ENCODE measurements at regions not wholly inside any gene's neighbourhood (a gene's known extent, or its start where the extent isn't known, plus 50 kb on each side); places are given as distances from the start of the nearest gene placed in this dataset.

DNA sequence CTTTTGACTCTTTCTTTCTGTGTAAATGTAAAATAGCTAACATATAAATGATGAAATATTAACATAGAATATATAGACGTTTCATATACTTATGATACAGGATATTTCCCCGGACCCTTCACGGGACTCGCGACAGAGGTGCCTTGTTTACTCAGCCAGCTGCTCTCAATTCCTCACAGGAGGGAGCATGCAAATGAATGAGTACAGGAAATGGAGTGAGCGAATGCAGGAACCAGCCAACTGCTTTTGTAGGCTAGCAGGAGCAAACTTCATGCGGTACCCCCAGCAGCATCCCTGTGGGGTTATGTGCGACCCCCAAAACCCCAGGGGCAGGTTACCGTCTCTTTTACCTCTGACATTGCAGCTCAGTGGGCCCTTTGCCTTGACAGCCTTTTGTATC, 110.3 kb upstream of the PDHA2 start:
- H3K4me3 ChIP-seq (ENCODE audit: low read length) = peak overlapping the region; percentile 34; the same call in 1 of the 2 replicates
- no peaks in the 10 kb centered on the region for H3K27me3 ChIP-seq (ENCODE audit: insufficient read depth, low read length)
- H3K4me1 ChIP-seq (ENCODE audit: insufficient read depth, low read length) = peaks cover 9% of the 10 kb centered on the region
- H3K9ac ChIP-seq (ENCODE audit: low read depth, low read length) = peak overlapping the region; percentile 46; the same call in 1 of the 2 replicates
- no peaks in the 10 kb centered on the region for H3K36me3 ChIP-seq (ENCODE audit: insufficient read depth, low read depth, low read length)
- peak overlapping the region; percentile 39 for H3K27ac ChIP-seq (ENCODE audit: low read length)
- H3K9me3 ChIP-seq (ENCODE audit: insufficient read depth, low read depth, low read length) = no peaks in the 10 kb centered on the region

DNA sequence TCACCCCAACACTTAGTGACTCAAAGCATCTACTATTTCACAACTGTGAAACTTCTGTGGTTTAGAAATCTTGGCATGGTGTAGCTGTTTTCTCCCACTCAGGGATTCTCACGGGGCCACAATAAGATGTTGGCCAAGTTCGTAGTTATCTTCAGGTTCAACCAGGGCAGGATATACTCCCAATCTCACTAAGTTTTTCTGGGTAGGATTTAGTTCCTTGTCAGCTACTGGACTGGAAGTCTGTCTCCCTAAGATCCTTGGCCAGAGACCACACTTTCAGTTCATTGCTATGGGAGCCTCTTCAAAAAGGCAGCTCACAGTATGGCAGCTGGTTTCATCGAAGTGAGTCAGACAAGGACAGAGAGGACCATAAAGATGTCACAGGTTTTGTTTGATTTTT, 111.7 kb upstream of the PDHA2 start:
- Histone ChIP-seq H3K9me3 (ENCODE audit: insufficient read depth, low read depth, low read length) (no peaks in the 10 kb centered on the region), H3K4me1 (ENCODE audit: insufficient read depth, low read length) (peaks cover 9% of the 10 kb centered on the region), H3K4me3 (ENCODE audit: low read length) (no peak overlapping the region), H3K9ac (ENCODE audit: low read depth, low read length) (no peak overlapping the region), H3K27me3 (ENCODE audit: insufficient read depth, low read length) (no peaks in the 10 kb centered on the region), H3K27ac (ENCODE audit: low read length) (no peak overlapping the region), H3K36me3 (ENCODE audit: insufficient read depth, low read depth, low read length) (no peaks in the 10 kb centered on the region)

DNA sequence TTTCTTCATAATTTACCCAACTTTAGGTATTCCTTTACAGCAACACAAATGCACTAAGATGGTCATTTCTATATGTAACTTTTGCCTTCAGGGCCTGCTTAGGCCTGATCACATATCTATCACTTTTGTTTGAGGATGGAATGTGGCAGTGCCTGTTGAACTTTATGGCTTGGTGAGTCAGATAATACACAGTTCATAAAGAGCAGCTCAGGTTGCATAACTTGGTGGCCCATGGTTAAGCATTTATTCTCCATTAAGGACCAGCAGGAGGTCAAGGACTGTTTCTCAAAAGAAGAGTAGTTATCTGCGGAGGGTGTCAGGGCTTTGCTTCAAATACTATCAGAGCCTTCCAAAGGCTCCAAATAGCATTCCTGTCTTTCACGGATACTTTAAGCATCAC, 124.1 kb upstream of the PDHA2 start:
- no peak overlapping the region for H3K4me3 ChIP-seq (ENCODE audit: low read length)
- no peaks in the 10 kb centered on the region for H3K9me3 ChIP-seq (ENCODE audit: insufficient read depth, low read depth, low read length)
- no peak overlapping the region for H3K9ac ChIP-seq (ENCODE audit: low read depth, low read length)
- H3K4me1 ChIP-seq (ENCODE audit: insufficient read depth, low read length) = no peaks in the 10 kb centered on the region
- no peak overlapping the region for H3K27ac ChIP-seq (ENCODE audit: low read length)
- H3K36me3 ChIP-seq (ENCODE audit: insufficient read depth, low read depth, low read length) = no peaks in the 10 kb centered on the region
- no peaks in the 10 kb centered on the region for H3K27me3 ChIP-seq (ENCODE audit: insufficient read depth, low read length)

DNA sequence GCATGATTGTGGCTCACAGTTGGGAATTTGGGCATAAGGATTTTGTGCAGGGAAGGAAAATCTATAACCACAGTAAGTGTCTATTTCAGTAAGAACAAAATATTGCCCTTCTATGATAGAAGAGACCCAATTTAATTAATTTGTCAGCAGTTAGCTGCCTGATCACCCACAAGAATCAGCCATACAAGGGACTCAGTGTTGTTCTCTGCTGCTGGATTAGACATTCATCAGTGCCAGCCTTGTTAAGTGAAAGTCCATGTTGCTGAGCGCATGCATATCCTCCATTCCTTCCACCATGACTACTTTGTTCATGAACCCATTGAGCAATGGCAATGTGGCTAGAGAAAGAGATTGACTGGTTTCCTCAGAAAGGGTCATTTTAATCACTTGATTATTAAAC, 125.3 kb upstream of the PDHA2 start:
- H3K4me1 ChIP-seq (ENCODE audit: insufficient read depth, low read length) = no peaks in the 10 kb centered on the region
- H3K9me3 ChIP-seq (ENCODE audit: insufficient read depth, low read depth, low read length) = no peaks in the 10 kb centered on the region
- no peaks in the 10 kb centered on the region for H3K27me3 ChIP-seq (ENCODE audit: insufficient read depth, low read length)
- H3K4me3 ChIP-seq (ENCODE audit: low read length) = no peak overlapping the region
- H3K9ac ChIP-seq (ENCODE audit: low read depth, low read length) = no peak overlapping the region
- H3K36me3 ChIP-seq (ENCODE audit: insufficient read depth, low read depth, low read length) = no peaks in the 10 kb centered on the region
- no peak overlapping the region for H3K27ac ChIP-seq (ENCODE audit: low read length)

DNA sequence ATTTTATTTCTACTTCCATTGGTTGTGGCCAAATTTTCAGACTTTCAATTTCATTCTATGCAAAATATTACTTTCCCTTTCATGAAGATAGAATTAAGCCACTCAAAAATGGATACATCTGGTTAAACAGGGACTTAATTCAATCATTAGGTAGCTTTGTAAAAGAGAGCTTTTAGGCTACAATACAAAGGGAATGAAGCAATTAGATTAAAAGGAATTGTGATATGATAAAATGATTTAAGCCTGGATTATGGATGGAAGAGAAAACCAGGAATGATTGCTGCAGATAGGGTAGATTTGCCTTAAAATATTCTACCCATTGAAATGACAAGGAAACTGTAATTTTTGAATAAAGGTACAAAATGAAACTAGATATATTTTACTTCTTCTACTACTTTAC, 134.6 kb upstream of the PDHA2 start:
- Histone ChIP-seq H3K36me3 (ENCODE audit: insufficient read depth, low read depth, low read length) (no peaks in the 10 kb centered on the region), H3K27ac (ENCODE audit: low read length) (no peak overlapping the region), H3K27me3 (ENCODE audit: insufficient read depth, low read length) (no peaks in the 10 kb centered on the region), H3K4me3 (ENCODE audit: low read length) (no peak overlapping the region), H3K4me1 (ENCODE audit: insufficient read depth, low read length) (no peaks in the 10 kb centered on the region; the same call in 1 of the 2 replicates), H3K9ac (ENCODE audit: low read depth, low read length) (no peak overlapping the region), H3K9me3 (ENCODE audit: insufficient read depth, low read depth, low read length) (no peaks in the 10 kb centered on the region)

DNA sequence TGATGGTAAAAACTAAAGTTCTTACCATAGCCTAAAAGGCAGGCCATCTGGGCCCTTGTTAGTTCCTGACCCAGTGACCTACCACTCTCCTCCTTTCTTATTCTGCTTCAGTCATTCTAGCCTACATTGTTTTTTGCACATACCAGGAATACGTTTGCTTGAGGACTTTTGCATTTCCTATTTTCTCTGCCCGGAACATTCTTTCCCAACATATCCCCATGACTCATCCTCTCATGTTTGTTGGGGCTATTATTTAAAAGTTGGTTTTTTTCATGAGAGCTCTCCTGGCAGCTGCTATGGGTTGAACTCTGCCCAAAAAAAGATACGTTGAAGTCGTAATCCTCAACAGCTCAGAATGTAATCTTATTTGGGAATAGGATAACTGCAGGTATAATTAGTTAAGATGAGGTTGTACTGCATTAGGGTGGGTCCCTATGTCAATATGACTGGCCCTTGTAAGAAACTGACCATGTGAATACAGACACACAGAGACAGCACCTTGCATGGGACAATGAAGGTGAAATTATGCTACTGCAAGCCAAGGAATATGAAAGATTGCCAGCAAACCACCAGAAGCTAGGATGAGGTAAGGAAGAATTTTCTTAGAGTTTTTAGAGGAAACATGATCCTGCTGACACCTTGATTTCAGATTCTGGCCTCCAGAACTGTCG, 138.3 kb upstream of the PDHA2 start:
- no peak overlapping the region for H3K27ac ChIP-seq (ENCODE audit: low read length)

DNA sequence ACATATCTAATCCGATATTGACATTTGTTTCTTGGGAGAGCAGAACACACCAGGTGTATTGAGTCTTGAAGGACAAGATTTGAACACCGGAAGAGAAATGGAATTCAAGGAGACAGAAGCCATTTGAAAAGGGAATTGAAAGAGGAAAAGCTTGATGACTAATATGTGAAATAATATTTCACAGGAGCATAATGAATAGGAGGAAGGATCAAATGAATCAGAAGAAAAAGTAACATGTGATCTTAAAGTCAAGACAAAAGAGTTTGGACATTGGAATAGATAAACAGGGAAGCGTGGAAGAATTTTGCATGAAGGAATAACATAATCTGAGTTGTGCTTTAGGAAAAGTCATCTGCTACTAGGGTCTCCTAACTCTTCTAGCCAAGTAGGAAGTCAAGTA, 145.5 kb upstream of the PDHA2 start:
- no peaks in the 10 kb centered on the region for H3K4me1 ChIP-seq (ENCODE audit: insufficient read depth, low read length)
- H3K4me3 ChIP-seq (ENCODE audit: low read length) = no peak overlapping the region
- H3K9ac ChIP-seq (ENCODE audit: low read depth, low read length) = no peak overlapping the region
- H3K9me3 ChIP-seq (ENCODE audit: insufficient read depth, low read depth, low read length) = peaks cover 6% of the 10 kb centered on the region; the same call in 1 of the 2 replicates
- H3K27me3 ChIP-seq (ENCODE audit: insufficient read depth, low read length) = no peaks in the 10 kb centered on the region
- no peak overlapping the region for H3K27ac ChIP-seq (ENCODE audit: low read length)
- no peaks in the 10 kb centered on the region for H3K36me3 ChIP-seq (ENCODE audit: insufficient read depth, low read depth, low read length)

More for the DNA sequence above, 138.3 kb upstream of the PDHA2 start:
- no peaks in the 10 kb centered on the region for H3K9me3 ChIP-seq (ENCODE audit: insufficient read depth, low read depth, low read length)
- no peaks in the 10 kb centered on the region for H3K36me3 ChIP-seq (ENCODE audit: insufficient read depth, low read depth, low read length)
- no peak overlapping the region for H3K9ac ChIP-seq (ENCODE audit: low read depth, low read length)
- H3K4me3 ChIP-seq (ENCODE audit: low read length) = no peak overlapping the region
- no peaks in the 10 kb centered on the region; the same call in 1 of the 2 replicates for H3K4me1 ChIP-seq (ENCODE audit: insufficient read depth, low read length)
- no peaks in the 10 kb centered on the region for H3K27me3 ChIP-seq (ENCODE audit: insufficient read depth, low read length)

DNA sequence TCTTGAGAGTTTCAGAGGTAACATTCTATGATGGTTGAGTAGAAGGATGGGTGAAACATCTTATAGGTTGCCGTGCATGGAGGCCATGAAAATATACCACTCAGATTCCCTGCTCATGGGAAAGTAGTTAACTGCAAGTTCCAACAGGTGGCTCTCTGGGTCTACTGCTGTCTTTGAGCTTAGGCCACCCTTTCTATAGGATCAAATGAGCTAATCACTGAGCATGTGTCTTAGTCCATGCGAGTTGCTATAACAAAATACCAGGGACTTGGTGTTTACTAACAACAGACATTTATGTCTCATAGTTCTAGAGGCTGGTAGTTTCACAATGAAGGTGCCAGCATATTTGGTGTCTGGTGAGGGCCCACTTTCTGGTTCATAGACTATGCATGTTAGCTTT, 144.8 kb upstream of the UNC5C start:
- no peaks in the 10 kb centered on the region for H3K36me3 ChIP-seq (ENCODE audit: insufficient read depth, low read depth, low read length)

DNA sequence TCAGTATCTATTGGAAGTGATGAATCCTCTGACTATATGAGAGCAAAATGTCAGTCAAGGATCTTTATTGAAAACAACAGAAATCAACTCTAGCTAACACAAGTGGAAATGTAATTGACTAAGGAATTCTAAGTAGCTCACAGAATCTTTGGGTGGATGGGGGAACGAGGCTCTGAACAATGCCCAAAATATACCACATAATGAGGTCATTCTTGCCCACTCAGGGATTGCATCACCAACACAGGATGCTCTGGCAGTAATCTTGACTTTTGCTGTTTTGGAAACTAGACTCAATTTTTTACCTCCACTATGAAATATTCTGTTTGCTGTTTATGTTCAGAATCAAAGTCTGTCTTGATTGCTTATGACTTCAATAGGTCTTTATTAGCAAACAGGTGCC, 127.4 kb upstream of the UNC5C start:
- Histone ChIP-seq H3K4me3 (ENCODE audit: low read length) (no peak overlapping the region), H3K4me1 (ENCODE audit: insufficient read depth, low read length) (no peaks in the 10 kb centered on the region; the same call in 1 of the 2 replicates), H3K36me3 (ENCODE audit: insufficient read depth, low read depth, low read length) (no peaks in the 10 kb centered on the region), H3K9me3 (ENCODE audit: insufficient read depth, low read depth, low read length) (no peaks in the 10 kb centered on the region), H3K27me3 (ENCODE audit: insufficient read depth, low read length) (no peaks in the 10 kb centered on the region), H3K9ac (ENCODE audit: low read depth, low read length) (no peak overlapping the region), H3K27ac (ENCODE audit: low read length) (no peak overlapping the region)

More for the DNA sequence above, 144.8 kb upstream of the UNC5C start:
- Histone ChIP-seq H3K27me3 (ENCODE audit: insufficient read depth, low read length) (no peaks in the 10 kb centered on the region), H3K4me3 (ENCODE audit: low read length) (no peak overlapping the region), H3K27ac (ENCODE audit: low read length) (no peak overlapping the region), H3K9me3 (ENCODE audit: insufficient read depth, low read depth, low read length) (peaks cover 6% of the 10 kb centered on the region; the same call in 1 of the 2 replicates), H3K9ac (ENCODE audit: low read depth, low read length) (no peak overlapping the region), H3K4me1 (ENCODE audit: insufficient read depth, low read length) (no peaks in the 10 kb centered on the region)

DNA sequence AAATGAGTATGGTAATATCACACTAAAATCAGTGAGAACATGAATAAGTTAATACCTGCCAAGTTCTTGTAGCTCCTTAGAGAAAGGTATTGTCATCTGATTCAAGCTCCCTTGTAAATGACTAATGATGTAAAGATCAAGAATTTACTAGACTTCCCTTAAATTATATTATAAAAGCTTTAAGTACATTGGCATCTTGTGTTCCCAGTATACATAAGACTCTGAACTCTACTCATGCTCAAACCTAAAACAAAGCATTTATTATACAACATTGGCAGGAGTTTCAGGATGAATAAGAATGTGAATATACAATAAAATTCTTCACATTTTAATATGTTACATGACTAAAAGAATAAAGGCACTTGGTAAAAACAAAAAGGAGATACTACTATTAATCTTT, 126.8 kb upstream of the UNC5C start:
- Histone ChIP-seq H3K9ac (ENCODE audit: low read depth, low read length) (no peak overlapping the region), H3K4me1 (ENCODE audit: insufficient read depth, low read length) (no peaks in the 10 kb centered on the region; the same call in 1 of the 2 replicates)

DNA sequence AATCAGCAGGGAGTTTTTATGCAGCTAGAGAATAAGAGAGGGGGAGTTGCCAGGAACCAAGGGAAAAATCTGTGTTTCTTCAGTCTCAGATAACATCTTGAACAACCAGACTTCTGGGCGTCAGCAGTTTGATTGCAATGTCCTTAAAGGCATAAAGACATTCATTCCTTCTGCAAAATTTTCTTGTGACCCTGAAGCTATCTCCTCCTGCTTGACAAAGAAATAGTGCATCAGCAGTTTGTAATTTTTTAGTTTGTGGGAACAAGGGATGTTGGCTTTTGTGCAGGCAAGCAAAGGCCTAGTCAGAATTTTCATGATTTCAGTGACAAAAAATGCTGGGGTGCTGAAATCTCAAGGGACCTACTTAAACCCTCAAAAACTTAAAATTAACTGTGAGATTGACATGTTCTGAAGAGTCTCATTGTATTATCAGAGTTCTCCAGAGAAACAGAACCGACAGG, 125.8 kb upstream of the UNC5C start:
- Histone ChIP-seq H3K9me3 (ENCODE audit: insufficient read depth, low read depth, low read length) (no peaks in the 10 kb centered on the region), H3K4me1 (ENCODE audit: insufficient read depth, low read length) (no peaks in the 10 kb centered on the region; the same call in 1 of the 2 replicates), H3K27ac (ENCODE audit: low read length) (no peak overlapping the region), H3K36me3 (ENCODE audit: insufficient read depth, low read depth, low read length) (no peaks in the 10 kb centered on the region), H3K9ac (ENCODE audit: low read depth, low read length) (no peak overlapping the region), H3K4me3 (ENCODE audit: low read length) (no peak overlapping the region), H3K27me3 (ENCODE audit: insufficient read depth, low read length) (no peaks in the 10 kb centered on the region)

More for the DNA sequence above, 126.8 kb upstream of the UNC5C start:
- no peaks in the 10 kb centered on the region for H3K27me3 ChIP-seq (ENCODE audit: insufficient read depth, low read length)
- H3K27ac ChIP-seq (ENCODE audit: low read length) = no peak overlapping the region
- H3K4me3 ChIP-seq (ENCODE audit: low read length) = no peak overlapping the region
- no peaks in the 10 kb centered on the region for H3K9me3 ChIP-seq (ENCODE audit: insufficient read depth, low read depth, low read length)
- no peaks in the 10 kb centered on the region for H3K36me3 ChIP-seq (ENCODE audit: insufficient read depth, low read depth, low read length)

DNA sequence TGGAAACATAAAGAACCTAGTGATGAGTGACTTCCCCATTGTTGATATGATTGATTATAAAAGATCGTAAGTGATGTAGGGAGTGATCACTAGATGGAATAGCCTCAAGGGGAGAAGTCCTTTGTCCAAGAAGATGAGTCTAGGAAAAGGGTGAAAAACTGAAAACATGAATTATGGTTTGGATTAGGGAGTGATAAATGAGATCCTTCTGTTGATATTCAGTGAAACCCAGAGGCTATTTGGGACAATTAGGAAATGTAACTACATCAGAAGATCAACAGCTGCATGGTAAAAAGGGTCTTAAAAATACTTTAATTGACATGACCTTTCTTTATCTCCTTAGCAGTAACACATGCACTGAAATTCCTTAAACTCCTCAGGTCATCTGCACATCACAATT, 124.0 kb upstream of the UNC5C start:
- H3K4me3 ChIP-seq (ENCODE audit: low read length) = no peak overlapping the region
- no peak overlapping the region for H3K27ac ChIP-seq (ENCODE audit: low read length)
- H3K4me1 ChIP-seq (ENCODE audit: insufficient read depth, low read length) = no peaks in the 10 kb centered on the region; the same call in 1 of the 2 replicates
- H3K9ac ChIP-seq (ENCODE audit: low read depth, low read length) = no peak overlapping the region
- H3K27me3 ChIP-seq (ENCODE audit: insufficient read depth, low read length) = no peaks in the 10 kb centered on the region
- no peaks in the 10 kb centered on the region for H3K36me3 ChIP-seq (ENCODE audit: insufficient read depth, low read depth, low read length)
- no peaks in the 10 kb centered on the region for H3K9me3 ChIP-seq (ENCODE audit: insufficient read depth, low read depth, low read length)

Data from iPS-20b (cell line).